K562 (cell line): ENCODE measurements at regions not wholly inside any gene's neighbourhood (a gene's known extent, or its start where the extent isn't known, plus 50 kb on each side); places are given as distances from the start of the nearest gene placed in this dataset.

Experiments
- ATAC-seq: fragments of 200-7000 bp; cut with Tn5 transposase; 3 replicates; pipeline ENCODE4 v1.9.1; 2020; ENCODE audit warnings: moderate library complexity
- BruUV-seq: library from RNA; stranded (reverse); fragments of 400-500 nt; replicated peaks from 2 replicates; lab custom pipeline; 2021; lab: Mats Ljungman, UMichigan
- CTCF ChIA-PET: fragments of 300-600 bp; formaldehyde crosslinking; extraction: SDS; loops from one replicate; lab custom pipeline; 2021; ENCODE audit warnings: low intra/inter-chr PET ratio; lab: Yijun Ruan, JAX
- POLR2A ChIA-PET: fragments of 300-600, 350-650 bp; sonication (Branson Sonifier 250); formaldehyde crosslinking; extraction: SDS; loops from one replicate; lab custom pipeline; 2021; ENCODE audit warnings: antibody characterized with exemption, inconsistent platforms; lab: Yijun Ruan, JAX
- DNase-seq, 4 experiments: peaks; one replicate each; pipeline versions ENCODE4 v3.0.0 to v3.0.0-alpha.2; 2011 to 2018; ENCODE audit warnings: low spot score in 3 of 4, mixed read lengths in 3 of 4; ENCODE audit errors: extremely low read depth in 1 of 4
- FAIRE-seq: peaks from 2 replicates; lab custom pipeline; 2011; peaks lifted over from hg19 to GRCh38; lab: Jason Lieb, UNC
- H2AFZ ChIP-seq: 2 replicates; pipeline ENCODE4 v1.6.0; 2011; ENCODE audit warnings: low read depth, low read length, control low read depth, inconsistent platforms
- H3K27ac ChIP-seq: fragments of 200-600 bp; 3 replicates; pipeline ENCODE4 v1.8.0; 2011; ENCODE audit warnings: low read depth, mild to moderate bottlenecking, control low read depth, inconsistent platforms, low read length, moderate library complexity, mixed read lengths; ENCODE audit errors: extremely low read depth
- H3K27me3 ChIP-seq, 2 experiments: fragments of 300-600 bp in 1 of 2; 2 replicates in 1 of 2; 3 replicates in 1 of 2; pipeline versions ENCODE4 v1.6.0 to v1.8.0; 2011; ENCODE audit warnings: inconsistent platforms in 2 of 2, low read length in 2 of 2, mild to moderate bottlenecking in 1 of 2, mixed read lengths in 1 of 2, moderate library complexity in 1 of 2; ENCODE audit not compliant: control insufficient read depth in 2 of 2, insufficient read depth in 2 of 2
- H3K36me3 ChIP-seq: fragments of 300-600 bp; 3 replicates; pipeline ENCODE4 v1.8.0; 2011; ENCODE audit warnings: mild to moderate bottlenecking, low read length, inconsistent platforms; ENCODE audit not compliant: control insufficient read depth, insufficient read depth
- H3K4me1 ChIP-seq, 2 experiments: fragments of 200-600 bp in 1 of 2; replicated peaks in 1 of 2; 2 replicates in 1 of 2; 3 replicates in 1 of 2; pipeline versions ENCODE4 v1.5.1 to v1.8.0; 2011; ENCODE audit warnings: inconsistent platforms in 2 of 2, low read length in 2 of 2, mild to moderate bottlenecking in 1 of 2, mixed read lengths in 1 of 2, moderate library complexity in 1 of 2; ENCODE audit not compliant: control insufficient read depth in 2 of 2, insufficient read depth in 2 of 2
- H3K4me2 ChIP-seq: 2 replicates; pipeline ENCODE4 v1.6.1; 2011; ENCODE audit warnings: low read length, control low read depth, inconsistent platforms, mixed read lengths; ENCODE audit not compliant: insufficient read depth
- H3K4me3 ChIP-seq: fragments of 200-600 bp; sonication (generic), shearing (Covaris generic); 2 replicates; pipeline ENCODE4 v1.5.1; 2016; ENCODE audit warnings: control low read depth, inconsistent platforms
- H3K79me2 ChIP-seq: fragments of 200-600 bp; 3 replicates; pipeline ENCODE4 v1.8.0; 2011; ENCODE audit warnings: low read length, inconsistent platforms; ENCODE audit not compliant: control insufficient read depth, insufficient read depth
- H3K9ac ChIP-seq, 2 experiments: 2 replicates each; pipeline versions ENCODE4 v1.6.0 to v1.6.1; 2011; ENCODE audit warnings: low read depth in 2 of 2, low read length in 2 of 2, control low read depth in 1 of 2, inconsistent platforms in 1 of 2, mild to moderate bottlenecking in 1 of 2, mixed read lengths in 1 of 2; ENCODE audit not compliant: insufficient read depth in 1 of 2
- H3K9me1 ChIP-seq: one replicate; pipeline ENCODE4 v1.6.0; 2011; ENCODE audit warnings: inconsistent platforms, mild to moderate bottlenecking, low read length, moderate library complexity; ENCODE audit not compliant: control insufficient read depth, insufficient read depth
- H3K9me3 ChIP-seq: replicated peaks from 2 replicates; pipeline ENCODE4 v1.5.1; 2011; ENCODE audit warnings: low read depth, low read length, inconsistent platforms; ENCODE audit not compliant: control insufficient read depth, insufficient read depth
- H4K20me1 ChIP-seq: replicated peaks from 2 replicates; pipeline ENCODE4 v1.6.1; 2011; ENCODE audit warnings: low read length, inconsistent platforms, mixed read lengths; ENCODE audit not compliant: control insufficient read depth, insufficient read depth
- BRCA1 ChIP-seq, 2 experiments: fragments of 450-650 bp in 1 of 2; sonication (generic) in 1 of 2; formaldehyde crosslinking in 1 of 2; IDR thresholded peaks; 2 replicates each; pipeline versions ENCODE4 v1.5.0 to v1.6.1; 2017 to 2020; ENCODE audit warnings: mild to moderate bottlenecking in 1 of 2, missing genetic modification reagents in 1 of 2
- CHD4 ChIP-seq: fragments of 200-600 bp; sonication (generic); IDR thresholded peaks from 3 replicates; pipeline ENCODE4 v1.6.1; 2012; ENCODE audit warnings: low read depth, mild to moderate bottlenecking, mixed read lengths, low read length, inconsistent platforms; ENCODE audit not compliant: insufficient read depth, insufficient replicate concordance, poor library complexity, severe bottlenecking
- MBD1 ChIP-seq: fragments of 250-450 bp; sonication (Bioruptor Pico); IDR thresholded peaks from 2 replicates; pipeline ENCODE4 v1.8.0; 2022; ENCODE audit warnings: inconsistent platforms
- SP1 ChIP-seq: sonication (generic); formaldehyde crosslinking; IDR thresholded peaks from 2 replicates; pipeline ENCODE4 v1.8.1; 2022; ENCODE audit warnings: mild to moderate bottlenecking, missing genetic modification reagents
- SRSF1 ChIP-seq: fragments of 200-400 bp; formaldehyde crosslinking; IDR thresholded peaks from 2 replicates; pipeline ENCODE4 v1.6.1; 2017; ENCODE audit warnings: mild to moderate bottlenecking, low read depth, low read length, moderate library complexity
- STAT5A ChIP-seq: IDR thresholded peaks from 2 replicates; pipeline ENCODE4 v1.6.1; 2012; ENCODE audit warnings: low read length, inconsistent platforms, borderline replicate concordance
- TAF1 ChIP-seq: IDR thresholded peaks from 2 replicates; pipeline ENCODE4 v1.6.1; 2011; ENCODE audit warnings: mild to moderate bottlenecking, low read length, moderate library complexity; ENCODE audit not compliant: insufficient read depth, control insufficient read depth, severe bottlenecking; ENCODE audit errors: extremely low read depth
- ZBTB7A ChIP-seq: IDR thresholded peaks from 2 replicates; pipeline ENCODE4 v1.6.1; 2011; ENCODE audit warnings: low read depth, mild to moderate bottlenecking, low read length, moderate library complexity, borderline replicate concordance; ENCODE audit not compliant: control insufficient read depth
- ZEB2 ChIP-seq: fragments of 450-650 bp; IDR thresholded peaks from 2 replicates; pipeline ENCODE4 v1.6.1; 2016
- ZNF197 ChIP-seq: fragments of 200-800 bp; sonication (Bioruptor generic); IDR thresholded peaks from 2 replicates; pipeline ENCODE4 v1.6.1; 2016; ENCODE audit warnings: low read depth, missing genetic modification characterization, missing compliant biosample characterization
- ZNF274 ChIP-seq: IDR thresholded peaks from 2 replicates; pipeline ENCODE4 v1.6.1; 2011; ENCODE audit warnings: low read depth, mild to moderate bottlenecking, low read length, moderate library complexity, borderline replicate concordance
- WGBS: fragments of 100-300 bp; shearing (Covaris generic); methylation state at CpG from one replicate; pipeline ENCODE4 v1.1.6; 2016; ENCODE audit warnings: low coverage, mixed read lengths; ENCODE audit not compliant: insufficient coverage; ENCODE audit errors: missing lambda C conversion rate; 5-methylcytosine and 5-hydroxymethylcytosine counted together
- in situ Hi-C: fragments of 300-500 bp; cut with MboI; formaldehyde crosslinking; loops from 4 replicates; pipeline ENCODE4 v1.15.0; 2018; ENCODE audit warnings: inconsistent platforms, mixed read lengths
- intact Hi-C: fragments of 100-400 bp; cut with micrococcal nuclease; formaldehyde crosslinking; loops from 2 replicates; pipeline ENCODE4 v1.14.2; 2022
- TF ChIP-seq, protein P1 (sequence below): fragments of 450-650 bp; formaldehyde crosslinking; IDR thresholded peaks from 2 replicates; pipeline ENCODE4 v1.4.0; 2022; ENCODE audit warnings: mild to moderate bottlenecking, moderate library complexity
- TF ChIP-seq, protein P2 (sequence below): fragments of 250-450 bp; sonication (Bioruptor Pico); IDR thresholded peaks from 2 replicates; pipeline ENCODE4 v1.4.0; 2020

DNA sequence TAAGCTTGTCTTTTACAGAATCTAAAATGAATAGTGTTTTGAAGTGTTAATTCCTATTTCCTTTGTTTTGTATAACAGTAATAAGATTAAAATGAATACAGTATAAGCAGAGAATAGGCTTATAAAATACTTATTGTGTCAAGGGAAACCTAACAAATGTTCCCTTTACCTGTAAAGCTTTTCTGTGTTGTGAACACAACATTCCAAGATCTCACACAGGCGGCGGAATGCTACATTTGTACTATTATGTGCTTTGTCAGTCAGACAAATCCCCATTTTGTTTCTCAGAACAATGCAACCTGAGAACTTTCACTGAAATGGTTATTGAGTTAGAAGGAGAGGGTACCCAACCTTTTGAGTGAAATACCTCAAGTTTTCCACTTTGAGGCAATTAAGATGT is 1170.3 kb downstream of the OLFM4 start (continued):
- TF ChIP-seq MBD1 (CRISPR knock-in tag) (no peak), BRCA1 (IDR thresholded peaks at IDR 0.05) (no peak), BRCA1 (CRISPR knock-in tag; IDR thresholded peaks at IDR 0.05) (no peak), ZNF197 (no peak)
- TF ChIP-seq, protein P1, sequence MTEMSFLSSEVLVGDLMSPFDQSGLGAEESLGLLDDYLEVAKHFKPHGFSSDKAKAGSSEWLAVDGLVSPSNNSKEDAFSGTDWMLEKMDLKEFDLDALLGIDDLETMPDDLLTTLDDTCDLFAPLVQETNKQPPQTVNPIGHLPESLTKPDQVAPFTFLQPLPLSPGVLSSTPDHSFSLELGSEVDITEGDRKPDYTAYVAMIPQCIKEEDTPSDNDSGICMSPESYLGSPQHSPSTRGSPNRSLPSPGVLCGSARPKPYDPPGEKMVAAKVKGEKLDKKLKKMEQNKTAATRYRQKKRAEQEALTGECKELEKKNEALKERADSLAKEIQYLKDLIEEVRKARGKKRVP (CRISPR knock-in tag): no peak

GRCh38 chr13:54206626-54207025 is 1178.0 kb downstream of the OLFM4 start:
- FAIRE-seq: no peak
- H3K9me3 ChIP-seq: no peaks in the 10 kb centered on the region
- BruUV-seq: no TSS peak
- TF ChIP-seq BRCA1 (IDR thresholded peaks at IDR 0.05): no peak
- TF ChIP-seq BRCA1 (CRISPR knock-in tag; IDR thresholded peaks at IDR 0.05): no peak
- TF ChIP-seq, protein P2, sequence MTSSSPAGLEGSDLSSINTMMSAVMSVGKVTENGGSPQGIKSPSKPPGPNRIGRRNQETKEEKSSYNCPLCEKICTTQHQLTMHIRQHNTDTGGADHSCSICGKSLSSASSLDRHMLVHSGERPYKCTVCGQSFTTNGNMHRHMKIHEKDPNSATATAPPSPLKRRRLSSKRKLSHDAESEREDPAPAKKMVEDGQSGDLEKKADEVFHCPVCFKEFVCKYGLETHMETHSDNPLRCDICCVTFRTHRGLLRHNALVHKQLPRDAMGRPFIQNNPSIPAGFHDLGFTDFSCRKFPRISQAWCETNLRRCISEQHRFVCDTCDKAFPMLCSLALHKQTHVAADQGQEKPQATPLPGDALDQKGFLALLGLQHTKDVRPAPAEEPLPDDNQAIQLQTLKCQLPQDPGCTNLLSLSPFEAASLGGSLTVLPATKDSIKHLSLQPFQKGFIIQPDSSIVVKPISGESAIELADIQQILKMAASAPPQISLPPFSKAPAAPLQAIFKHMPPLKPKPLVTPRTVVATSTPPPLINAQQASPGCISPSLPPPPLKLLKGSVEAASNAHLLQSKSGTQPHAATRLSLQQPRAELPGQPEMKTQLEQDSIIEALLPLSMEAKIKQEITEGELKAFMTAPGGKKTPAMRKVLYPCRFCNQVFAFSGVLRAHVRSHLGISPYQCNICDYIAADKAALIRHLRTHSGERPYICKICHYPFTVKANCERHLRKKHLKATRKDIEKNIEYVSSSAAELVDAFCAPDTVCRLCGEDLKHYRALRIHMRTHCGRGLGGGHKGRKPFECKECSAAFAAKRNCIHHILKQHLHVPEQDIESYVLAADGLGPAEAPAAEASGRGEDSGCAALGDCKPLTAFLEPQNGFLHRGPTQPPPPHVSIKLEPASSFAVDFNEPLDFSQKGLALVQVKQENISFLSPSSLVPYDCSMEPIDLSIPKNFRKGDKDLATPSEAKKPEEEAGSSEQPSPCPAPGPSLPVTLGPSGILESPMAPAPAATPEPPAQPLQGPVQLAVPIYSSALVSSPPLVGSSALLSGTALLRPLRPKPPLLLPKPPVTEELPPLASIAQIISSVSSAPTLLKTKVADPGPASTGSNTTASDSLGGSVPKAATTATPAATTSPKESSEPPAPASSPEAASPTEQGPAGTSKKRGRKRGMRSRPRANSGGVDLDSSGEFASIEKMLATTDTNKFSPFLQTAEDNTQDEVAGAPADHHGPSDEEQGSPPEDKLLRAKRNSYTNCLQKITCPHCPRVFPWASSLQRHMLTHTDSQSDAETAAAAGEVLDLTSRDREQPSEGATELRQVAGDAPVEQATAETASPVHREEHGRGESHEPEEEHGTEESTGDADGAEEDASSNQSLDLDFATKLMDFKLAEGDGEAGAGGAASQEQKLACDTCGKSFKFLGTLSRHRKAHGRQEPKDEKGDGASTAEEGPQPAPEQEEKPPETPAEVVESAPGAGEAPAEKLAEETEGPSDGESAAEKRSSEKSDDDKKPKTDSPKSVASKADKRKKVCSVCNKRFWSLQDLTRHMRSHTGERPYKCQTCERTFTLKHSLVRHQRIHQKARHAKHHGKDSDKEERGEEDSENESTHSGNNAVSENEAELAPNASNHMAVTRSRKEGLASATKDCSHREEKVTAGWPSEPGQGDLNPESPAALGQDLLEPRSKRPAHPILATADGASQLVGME (CRISPR knock-in tag): no peak
- TF ChIP-seq ZNF274: no peak
- no peak for TF ChIP-seq ZBTB7A
- TF ChIP-seq CHD4: no peak
- TF ChIP-seq SP1: no peak
- TF ChIP-seq SRSF1: no peak
- no peak for TF ChIP-seq ZEB2
- no peak for TF ChIP-seq TAF1
- no peak for TF ChIP-seq STAT5A

More at GRCh38 chr13:54206626-54207025, 1178.0 kb downstream of the OLFM4 start:
- Histone ChIP-seq H3K36me3 (no peaks in the 10 kb centered on the region), H3K4me3 (no peak overlapping the region), H3K27me3 (no peaks in the 10 kb centered on the region), H3K27ac (no peak overlapping the region), H4K20me1 (no peaks in the 10 kb centered on the region), H3K4me1 (no peaks in the 10 kb centered on the region), H3K9ac (no peak overlapping the region), H3K4me2 (no peak overlapping the region), H2AFZ (no peak overlapping the region), H3K9me1 (no peaks in the 10 kb centered on the region), H3K79me2 (no peaks in the 10 kb centered on the region)
- WGBS: 0% methylated on average over 1 of the region's 1 CpG
- intact Hi-C loops: no loop called here
- in situ Hi-C loops: no loop called here
- no peak for ATAC-seq
- POLR2A ChIA-PET: no interaction called here
- CTCF ChIA-PET: no interaction called here
- no peak for DNase-seq
